ENCODE measurements at regions not wholly inside any gene's neighbourhood (a gene's known extent, or its start where the extent isn't known, plus 50 kb on each side); places are given as distances from the start of the nearest gene placed in this dataset.
"Not testable (repeated sequence)": the region's sequence is repeated elsewhere in the genome, so short reads cannot be mapped to it uniquely, and the experiment has no call there.

DNA sequence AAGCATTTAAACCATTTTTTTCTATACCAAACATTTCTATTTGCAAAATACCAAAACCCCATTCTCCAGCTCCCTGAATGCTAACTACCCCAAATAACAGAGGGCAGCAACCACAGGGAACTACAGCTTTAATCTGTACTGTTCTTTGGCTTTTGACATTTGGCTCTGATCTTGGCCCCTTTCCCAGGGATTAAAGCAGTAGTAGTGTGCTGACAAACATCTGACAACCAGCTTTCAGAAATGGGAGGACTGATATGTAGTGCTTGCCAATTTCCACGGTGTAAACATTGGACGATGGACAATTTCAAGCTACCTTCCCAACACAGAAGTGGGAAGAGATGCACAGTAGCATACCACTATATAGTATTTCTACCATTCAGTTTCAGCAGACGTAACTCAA is 88.4 kb upstream of the TEAD1 start:
- Histone ChIP-seq H3K27me3 (no peaks in the 10 kb centered on the region), H3K4me3 (no peak overlapping the region), H3K9me3 (ENCODE audit: low read depth) (no peaks in the 10 kb centered on the region), H3K36me3 (no peaks in the 10 kb centered on the region), H3K4me1 (ENCODE audit: low read depth) (peaks cover 10% of the 10 kb centered on the region), H3K27ac (no peak overlapping the region)
- TF ChIP-seq CTCF (IDR thresholded peaks at IDR 0.05; ENCODE audit: low read depth, low read length) = no peak
- DNase-seq (ENCODE audit: low read depth in 1 of 2, low spot score in 1 of 2) = no peak

DNA sequence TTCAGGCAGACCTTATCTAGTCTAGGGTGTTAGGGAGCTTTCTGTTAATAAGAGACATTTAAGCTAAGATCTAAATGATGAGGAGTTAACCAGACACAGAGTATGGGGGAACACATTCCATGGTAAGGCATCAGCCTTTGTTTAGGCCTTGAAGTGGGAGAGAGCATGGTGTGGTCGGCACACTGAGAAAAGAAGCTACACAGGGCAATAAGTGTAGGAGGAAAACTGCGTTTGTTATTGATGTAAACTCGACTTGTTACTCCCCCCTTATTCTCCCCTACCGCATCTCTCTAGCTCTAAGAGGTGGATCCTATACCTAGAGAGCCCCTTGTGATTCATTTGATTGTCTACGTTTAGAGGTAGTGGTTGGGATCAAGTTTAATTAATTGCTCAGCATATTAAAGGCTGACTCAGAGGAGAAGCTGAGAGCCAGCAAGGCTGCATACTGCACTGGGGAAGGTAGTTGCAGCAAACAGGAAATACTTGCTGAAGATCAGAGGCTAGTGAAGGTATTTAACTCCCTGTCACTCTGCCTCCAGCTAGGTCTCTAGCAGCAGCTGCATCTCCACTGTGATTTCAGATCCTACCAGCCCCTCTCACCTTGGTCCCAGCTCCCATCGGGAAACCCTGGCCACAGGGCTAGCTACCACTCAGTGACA is 86.8 kb upstream of the TEAD1 start:
- Histone ChIP-seq H3K27ac (no peak overlapping the region), H3K27me3 (no peaks in the 10 kb centered on the region), H3K9me3 (ENCODE audit: low read depth) (no peaks in the 10 kb centered on the region), H3K36me3 (no peaks in the 10 kb centered on the region), H3K4me3 (no peak overlapping the region), H3K4me1 (ENCODE audit: low read depth) (peaks cover 1% of the 10 kb centered on the region)
- no peak for TF ChIP-seq CTCF (IDR thresholded peaks at IDR 0.05; ENCODE audit: low read depth, low read length)
- peak in 1 of 2 donors; percentile 33 for DNase-seq (ENCODE audit: low read depth in 1 of 2, low spot score in 1 of 2)

GRCh38 chr11:12591706-12592105 is 82.5 kb upstream of the TEAD1 start:
- H3K9me3 ChIP-seq (ENCODE audit: low read depth) = no peaks in the 10 kb centered on the region
- H3K36me3 ChIP-seq = no peaks in the 10 kb centered on the region

GRCh38 chr11:12592283-12592682 is 81.9 kb upstream of the TEAD1 start:
- Histone ChIP-seq H3K4me3 (no peak overlapping the region), H3K27me3 (no peaks in the 10 kb centered on the region), H3K9me3 (ENCODE audit: low read depth) (no peaks in the 10 kb centered on the region), H3K4me1 (ENCODE audit: low read depth) (no peaks in the 10 kb centered on the region), H3K27ac (no peak overlapping the region), H3K36me3 (no peaks in the 10 kb centered on the region)
- DNase-seq (ENCODE audit: low read depth in 1 of 2, low spot score in 1 of 2) = no peak
- TF ChIP-seq CTCF (IDR thresholded peaks at IDR 0.05; ENCODE audit: low read depth, low read length) = no peak

More at GRCh38 chr11:12591706-12592105, 82.5 kb upstream of the TEAD1 start:
- Histone ChIP-seq H3K4me3 (no peak overlapping the region), H3K4me1 (ENCODE audit: low read depth) (no peaks in the 10 kb centered on the region), H3K27me3 (no peaks in the 10 kb centered on the region), H3K27ac (no peak overlapping the region)
- DNase-seq (ENCODE audit: low read depth in 1 of 2, low spot score in 1 of 2) = no peak
- TF ChIP-seq CTCF (IDR thresholded peaks at IDR 0.05; ENCODE audit: low read depth, low read length) = no peak

GRCh38 chr11:12595089-12595847 is 79.0 kb upstream of the TEAD1 start:
- H3K4me1 ChIP-seq (ENCODE audit: low read depth); H3K9me3 ChIP-seq (ENCODE audit: low read depth); H3K4me3 ChIP-seq; DNase-seq (ENCODE audit: low read depth in 1 of 2, low spot score in 1 of 2); H3K27ac ChIP-seq; H3K27me3 ChIP-seq; H3K36me3 ChIP-seq: not testable (repeated sequence)
